PFSK-1 (cell line): ENCODE measurements at regions not wholly inside any gene's neighbourhood (a gene's known extent, or its start where the extent isn't known, plus 50 kb on each side); places are given as distances from the start of the nearest gene placed in this dataset.

Experiments used
- FOXP2 ChIP-seq: optimal IDR thresholded peaks from 2 replicates; pipeline ENCODE3; 2011; ENCODE audit warnings: borderline replicate concordance, control low read depth, inconsistent platforms; ENCODE audit not compliant: insufficient read depth; ENCODE audit errors: extremely low read length, extremely low read depth
- POLR2AphosphoS5 ChIP-seq: IDR thresholded peaks from 2 replicates; pipeline ENCODE4 v1.6.1; 2012; ENCODE audit warnings: low read depth, mild to moderate bottlenecking, control low read depth, low read length, moderate library complexity
- SIN3A ChIP-seq: IDR thresholded peaks from 2 replicates; pipeline ENCODE4 v1.6.1; 2012; ENCODE audit warnings: mild to moderate bottlenecking, low read length, moderate library complexity, borderline replicate concordance; ENCODE audit not compliant: insufficient read depth
- TAF1 ChIP-seq: IDR thresholded peaks from 2 replicates; pipeline ENCODE4 v1.6.1; 2012; ENCODE audit warnings: low read length, control low read depth, borderline replicate concordance; ENCODE audit not compliant: insufficient read depth

DNA sequence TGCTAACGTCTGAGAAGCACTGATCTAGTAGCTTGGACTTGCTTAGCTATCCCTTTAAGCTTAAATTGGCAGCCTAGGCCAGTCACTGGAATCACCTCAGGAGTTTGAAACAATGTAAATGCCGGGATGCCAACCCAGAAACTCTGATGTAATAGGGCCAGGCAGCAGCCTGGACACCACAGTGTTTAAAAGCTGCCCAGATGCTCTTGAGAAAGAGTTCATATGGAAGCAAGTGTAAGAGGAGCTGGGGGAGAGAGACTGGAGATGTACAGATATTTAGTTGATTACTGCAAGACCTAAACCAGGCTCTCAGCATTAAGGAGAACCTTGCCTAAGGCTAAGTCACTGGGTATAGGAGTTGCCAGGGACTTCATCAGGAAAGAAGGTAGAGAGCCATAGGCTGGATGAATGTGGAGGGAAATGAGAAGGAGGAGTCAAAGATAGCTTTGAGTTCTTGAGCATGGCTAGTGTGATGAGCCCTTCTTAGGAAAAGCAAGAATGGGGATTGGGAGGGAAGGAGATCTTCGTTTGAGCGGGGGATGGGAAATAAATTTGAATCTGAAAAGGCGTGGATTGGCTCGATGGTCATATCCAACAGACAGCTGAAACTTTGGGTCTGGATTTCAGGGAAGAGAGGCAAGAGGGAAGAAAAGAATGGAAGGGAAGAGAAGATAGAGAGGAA, 392.9 kb upstream of the WWC1 start:
- TF ChIP-seq POLR2AphosphoS5 (no peak), SIN3A (no peak), FOXP2 (no peak), TAF1 (no peak)
